Fibroblast of the aortic adventitia (primary cell): ENCODE measurements at regions not wholly inside any gene's neighbourhood (a gene's known extent, or its start where the extent isn't known, plus 50 kb on each side); places are given as distances from the start of the nearest gene placed in this dataset. TPM values are rescaled to one million over a fixed set of nuclear protein-coding genes. Genes with fewer than 3 reads are reported as not detected.

Experiments used
- small RNA-seq: library from RNA; depleted of rRNA; stranded (forward); fragments of <200 nt; gene quantifications from one replicate; pipeline ENCODE3, GENCODE V24; 2012

Small RNAs in the stretch of these regions (small RNA-seq; reads per million reads assigned to genes)
- not detected for gene RF00440
